HG02884 (cell line): ENCODE measurements at regions not wholly inside any gene's neighbourhood (a gene's known extent, or its start where the extent isn't known, plus 50 kb on each side); places are given as distances from the start of the nearest gene placed in this dataset.

Experiments
- ATAC-seq: cut with Tn5 transposase; IDR thresholded peaks from one replicate; pipeline ENCODE4 v1.9.1; 2021; ENCODE audit warnings: mild to moderate bottlenecking, moderate library complexity; ENCODE audit not compliant: unreplicated experiment

GRCh38 chr22:48275412-48275811 is 1513.0 kb downstream of the TBC1D22A start:
- no peak for ATAC-seq

- ATAC-seq = no peak
Measured at GRCh38 chr22:48270731-48271130, 1508.3 kb downstream of the TBC1D22A start.

- no peak for ATAC-seq
Measured at GRCh38 chr22:48268771-48269552, 1506.5 kb downstream of the TBC1D22A start.

- ATAC-seq = no peak
Measured at GRCh38 chr22:48268293-48268692, 1505.8 kb downstream of the TBC1D22A start.

- no peak for ATAC-seq
Measured at GRCh38 chr22:48267681-48268080, 1505.2 kb downstream of the TBC1D22A start.

- ATAC-seq = no peak
Measured at GRCh38 chr22:48265000-48265625, 1502.7 kb downstream of the TBC1D22A start.

GRCh38 chr22:48264586-48264985 is 1502.1 kb downstream of the TBC1D22A start:
- ATAC-seq = no peak

- no peak for ATAC-seq
Measured at GRCh38 chr22:48263791-48264351, 1501.4 kb downstream of the TBC1D22A start.

- ATAC-seq = no peak
Measured at GRCh38 chr22:48263431-48263765, 1500.9 kb downstream of the TBC1D22A start.

- ATAC-seq = no peak
Measured at GRCh38 chr22:48262596-48263430, 1500.4 kb downstream of the TBC1D22A start.

- ATAC-seq = no peak
Measured at GRCh38 chr22:48261706-48262105, 1499.3 kb downstream of the TBC1D22A start.

- no peak for ATAC-seq
Measured at GRCh38 chr22:48261048-48261621, 1498.7 kb downstream of the TBC1D22A start.

GRCh38 chr22:48259991-48260670 is 1497.7 kb downstream of the TBC1D22A start:
- ATAC-seq = no peak

GRCh38 chr22:48258811-48259210 is 1496.4 kb downstream of the TBC1D22A start:
- no peak for ATAC-seq

- no peak for ATAC-seq
Measured at GRCh38 chr22:48258064-48258701, 1495.7 kb downstream of the TBC1D22A start.

GRCh38 chr22:48257685-48258055 is 1495.2 kb downstream of the TBC1D22A start:
- ATAC-seq = no peak

GRCh38 chr22:48256776-48257684 is 1494.6 kb downstream of the TBC1D22A start:
- no peak for ATAC-seq

- no peak for ATAC-seq
Measured at GRCh38 chr22:48256041-48256739, 1493.7 kb downstream of the TBC1D22A start.
